ENCODE measurements at regions not wholly inside any gene's neighbourhood (a gene's known extent, or its start where the extent isn't known, plus 50 kb on each side); places are given as distances from the start of the nearest gene placed in this dataset.
A peak's percentile ranks its signal among the peaks of the same experiment; 100 is the strongest.

DNA sequence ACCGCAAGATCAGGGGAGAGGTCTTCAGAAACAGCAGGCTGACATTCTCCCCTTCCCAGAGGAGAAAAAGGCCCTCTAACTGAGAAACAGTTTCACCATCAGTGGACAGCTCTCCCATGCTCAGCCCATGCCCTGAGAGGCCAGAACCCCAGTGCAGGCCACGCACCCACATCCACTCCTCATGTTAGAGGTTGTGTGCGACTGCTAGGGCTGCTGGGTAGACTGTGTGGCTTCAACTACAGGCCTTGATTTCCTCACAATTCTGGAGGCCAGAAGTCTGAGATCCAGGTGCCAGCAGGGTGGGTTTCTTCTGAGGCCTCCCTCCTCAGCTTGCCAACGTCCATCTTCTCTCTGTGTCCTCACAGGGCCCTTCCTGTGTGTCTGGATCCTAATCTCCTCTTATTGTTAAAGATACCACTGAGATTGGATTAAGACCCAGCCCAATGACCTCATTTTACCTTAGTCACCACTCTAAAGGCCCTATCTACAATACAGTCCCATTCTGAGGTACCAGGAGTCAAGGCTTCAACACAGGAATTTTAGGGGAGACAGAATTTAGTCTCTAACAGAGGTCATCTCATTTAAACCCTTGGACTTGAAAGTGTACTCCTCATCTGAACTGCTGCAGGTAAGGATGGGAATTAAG is 67.7 kb upstream of the CD93 start (continued):
- TF ChIP-seq MEF2D (tag; conservative IDR thresholded peaks at IDR 0.05; ENCODE audit: low read depth) = 0 out of 2 replicates have a peak, but pooled peaks have one; percentile 24
- no peak for TF ChIP-seq POLR2H (tag; IDR thresholded peaks at IDR 0.05; ENCODE audit: low read depth)
- TF ChIP-seq CEBPG (CRISPR knock-in tag; IDR thresholded peaks at IDR 0.05) = no peak
- TF ChIP-seq CEBPG (tag; conservative IDR thresholded peaks at IDR 0.05 in 1 of 2, IDR thresholded peaks at IDR 0.05 in 1 of 2) = no peak
- no peak for TF ChIP-seq REST (IDR thresholded peaks at IDR 0.05; ENCODE audit: borderline replicate concordance)
- no peak for TF ChIP-seq REST (CRISPR knock-in tag; IDR thresholded peaks at IDR 0.05; ENCODE audit: low read depth)
- TF ChIP-seq FOXA3 (CRISPR knock-in tag; conservative IDR thresholded peaks at IDR 0.05 in 1 of 2, IDR thresholded peaks at IDR 0.05 in 1 of 2) = no peak
- TF ChIP-seq ZBTB7A (IDR thresholded peaks at IDR 0.05; ENCODE audit: borderline replicate concordance, control insufficient read depth, low read depth, low read length) = no peak
- no peak for TF ChIP-seq EZH2 (IDR thresholded peaks at IDR 0.05; ENCODE audit: borderline replicate concordance, low read depth, low read length)
- TF ChIP-seq ZC3H11A (IDR thresholded peaks at IDR 0.05; ENCODE audit: low read depth, low read length) = no peak
- TF ChIP-seq HLTF (IDR thresholded peaks at IDR 0.05) = no peak
- no peak for TF ChIP-seq SLC30A9 (CRISPR knock-in tag; IDR thresholded peaks at IDR 0.05)
- no peak for TF ChIP-seq NFXL1 (CRISPR knock-in tag; IDR thresholded peaks at IDR 0.05)
- no peak for TF ChIP-seq ATF1 (CRISPR knock-in tag; IDR thresholded peaks at IDR 0.05)
- 0 out of 2 replicates have a peak, but pooled peaks have one; percentile 9 for TF ChIP-seq ATF1 (tag; IDR thresholded peaks at IDR 0.05)
- no peak for TF ChIP-seq WHSC1 (IDR thresholded peaks at IDR 0.05; ENCODE audit: low read length)
- TF ChIP-seq ZFP91 (CRISPR knock-in tag; IDR thresholded peaks at IDR 0.05) = no peak
- TF ChIP-seq, protein P1, sequence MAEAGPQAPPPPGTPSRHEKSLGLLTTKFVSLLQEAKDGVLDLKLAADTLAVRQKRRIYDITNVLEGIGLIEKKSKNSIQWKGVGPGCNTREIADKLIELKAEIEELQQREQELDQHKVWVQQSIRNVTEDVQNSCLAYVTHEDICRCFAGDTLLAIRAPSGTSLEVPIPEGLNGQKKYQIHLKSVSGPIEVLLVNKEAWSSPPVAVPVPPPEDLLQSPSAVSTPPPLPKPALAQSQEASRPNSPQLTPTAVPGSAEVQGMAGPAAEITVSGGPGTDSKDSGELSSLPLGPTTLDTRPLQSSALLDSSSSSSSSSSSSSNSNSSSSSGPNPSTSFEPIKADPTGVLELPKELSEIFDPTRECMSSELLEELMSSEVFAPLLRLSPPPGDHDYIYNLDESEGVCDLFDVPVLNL (CRISPR knock-in tag; IDR thresholded peaks at IDR 0.05; ENCODE audit: low read depth) = no peak
